Large intestine (tissue), 3 donors: ENCODE measurements at regions not wholly inside any gene's neighbourhood (a gene's known extent, or its start where the extent isn't known, plus 50 kb on each side); places are given as distances from the start of the nearest gene placed in this dataset.

Experiments used
- DNase-seq, 2 donors: peaks; one replicate each; pipeline versions ENCODE4 v3.0.0 to v3.0.0-alpha.2; 2013
- H3K27ac ChIP-seq: one replicate; pipeline ENCODE4 v1.5.1; 2013; ENCODE audit warnings: low read length
- H3K27me3 ChIP-seq: 2 replicates; pipeline ENCODE4 v1.6.1; 2013; ENCODE audit warnings: low read length; ENCODE audit not compliant: control insufficient read depth, insufficient read depth
- H3K36me3 ChIP-seq: 2 replicates; pipeline ENCODE4 v1.6.1; 2013; ENCODE audit warnings: low read length; ENCODE audit not compliant: control insufficient read depth, insufficient read depth
- H3K4me1 ChIP-seq: one replicate; pipeline ENCODE4 v1.6.1; 2013; ENCODE audit warnings: low read length; ENCODE audit not compliant: control insufficient read depth, insufficient read depth
- H3K4me3 ChIP-seq: one replicate; pipeline ENCODE4 v1.5.1; 2013; ENCODE audit warnings: low read length
- H3K9me3 ChIP-seq: one replicate; pipeline ENCODE4 v1.6.1; 2013; ENCODE audit warnings: mild to moderate bottlenecking, low read depth, low read length, moderate library complexity; ENCODE audit not compliant: control insufficient read depth
- WGBS: methylation state at CpG from one replicate; pipeline ENCODE4 v1.1.5; 2013; ENCODE audit warnings: low lambda C conversion rate; ENCODE audit not compliant: insufficient coverage; 5-methylcytosine and 5-hydroxymethylcytosine counted together

DNA sequence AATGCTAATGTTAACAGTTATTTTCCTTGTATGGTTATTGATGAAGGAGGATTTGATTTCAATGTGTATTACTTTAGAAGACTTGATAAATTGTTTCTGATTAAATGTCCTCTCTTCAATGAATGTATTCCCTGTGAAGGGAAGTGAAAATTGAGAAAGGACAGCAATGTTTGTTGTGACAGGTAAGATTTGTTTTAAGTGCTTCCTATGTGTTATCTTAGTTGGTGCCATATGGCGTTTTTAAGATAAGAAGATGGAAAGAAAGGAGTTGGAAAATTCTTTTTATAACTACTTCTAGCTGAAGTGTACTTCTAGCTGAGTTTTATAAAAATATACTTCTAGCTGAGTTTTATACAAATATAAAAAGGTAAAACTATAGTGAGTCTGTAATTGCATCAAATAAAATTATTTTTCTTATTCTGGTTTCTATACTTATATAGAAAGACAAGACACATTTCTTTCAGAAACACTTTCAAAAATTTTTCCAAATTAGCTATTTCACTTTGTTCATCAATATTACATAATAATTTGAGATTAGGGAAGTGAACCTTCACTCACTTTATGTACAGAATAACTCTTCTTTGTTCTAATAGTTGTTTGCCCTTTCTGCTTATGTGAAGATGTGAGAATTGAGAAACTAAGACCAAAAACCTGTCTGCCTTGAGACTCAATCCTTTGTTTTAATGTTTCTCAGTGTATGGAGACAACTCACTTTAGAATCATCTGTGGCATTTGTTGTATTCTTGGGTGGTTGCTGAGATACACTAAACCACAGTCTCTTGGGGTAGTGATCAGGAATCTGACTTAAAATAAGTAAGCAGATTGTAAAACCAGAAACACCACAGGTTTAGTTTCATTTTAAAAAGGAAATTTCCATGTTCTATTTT is 382.9 kb upstream of the B3GALT2 start:
- 0% methylated on average over 1 of the region's 1 CpG for WGBS
- Histone ChIP-seq H3K4me1 (peaks cover 3% of the 10 kb centered on the region), H3K27ac (no peak overlapping the region), H3K9me3 (no peaks in the 10 kb centered on the region), H3K36me3 (no peaks in the 10 kb centered on the region), H3K27me3 (no peaks in the 10 kb centered on the region), H3K4me3 (no peak overlapping the region)
- DNase-seq: no peak

DNA sequence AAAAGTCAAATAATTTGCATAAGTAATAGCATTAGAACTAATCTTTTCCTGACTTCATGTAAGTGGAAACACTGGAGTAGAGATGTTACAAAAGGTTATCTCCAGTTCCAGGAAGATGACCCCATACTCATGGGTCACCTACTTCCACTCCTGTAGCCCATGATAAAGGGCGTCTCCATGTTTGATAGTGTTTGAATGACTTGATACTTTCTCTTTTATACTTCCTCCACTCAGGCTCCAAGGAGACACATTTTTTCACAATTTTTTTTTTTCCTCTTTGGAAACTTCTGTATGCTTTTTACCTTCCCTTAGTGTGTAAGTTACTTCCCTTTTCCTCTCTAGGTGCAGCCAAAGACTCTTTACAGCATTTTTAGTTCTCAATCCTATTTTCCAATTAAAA is 382.1 kb upstream of the B3GALT2 start:
- WGBS: no CpG with 5 or more reads among the region's 1 CpG
- H3K36me3 ChIP-seq: no peaks in the 10 kb centered on the region
- H3K27me3 ChIP-seq: no peaks in the 10 kb centered on the region
- H3K27ac ChIP-seq: no peak overlapping the region
- no peak overlapping the region for H3K4me3 ChIP-seq
- no peak for DNase-seq
- no peaks in the 10 kb centered on the region for H3K9me3 ChIP-seq
- H3K4me1 ChIP-seq: peaks cover 3% of the 10 kb centered on the region

DNA sequence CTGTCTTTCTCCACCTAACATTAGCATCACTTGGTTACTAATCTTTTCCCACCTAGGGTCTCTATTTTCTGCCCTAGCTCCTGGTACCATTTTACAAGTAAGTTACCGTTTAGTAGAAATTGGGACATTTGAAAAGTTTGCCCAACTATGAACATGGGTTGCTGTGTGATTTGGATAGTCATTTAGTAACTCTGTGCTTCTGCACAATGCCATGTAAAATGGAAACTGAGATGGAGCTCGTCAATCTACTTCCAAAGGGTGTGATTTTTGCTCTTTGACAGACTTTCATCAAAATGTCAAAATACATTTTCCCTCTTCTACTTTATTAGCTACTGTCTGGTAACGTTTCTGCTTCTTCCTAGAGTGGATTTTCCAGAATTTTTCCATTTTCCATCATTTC is 381.5 kb upstream of the B3GALT2 start:
- H3K4me3 ChIP-seq: no peak overlapping the region
- no peak for DNase-seq
- WGBS: 100% methylated on average over 1 of the region's 3 CpGs
- H3K4me1 ChIP-seq: peaks cover 3% of the 10 kb centered on the region
- no peaks in the 10 kb centered on the region for H3K9me3 ChIP-seq
- H3K36me3 ChIP-seq: no peaks in the 10 kb centered on the region
- H3K27me3 ChIP-seq: no peaks in the 10 kb centered on the region
- no peak overlapping the region for H3K27ac ChIP-seq

DNA sequence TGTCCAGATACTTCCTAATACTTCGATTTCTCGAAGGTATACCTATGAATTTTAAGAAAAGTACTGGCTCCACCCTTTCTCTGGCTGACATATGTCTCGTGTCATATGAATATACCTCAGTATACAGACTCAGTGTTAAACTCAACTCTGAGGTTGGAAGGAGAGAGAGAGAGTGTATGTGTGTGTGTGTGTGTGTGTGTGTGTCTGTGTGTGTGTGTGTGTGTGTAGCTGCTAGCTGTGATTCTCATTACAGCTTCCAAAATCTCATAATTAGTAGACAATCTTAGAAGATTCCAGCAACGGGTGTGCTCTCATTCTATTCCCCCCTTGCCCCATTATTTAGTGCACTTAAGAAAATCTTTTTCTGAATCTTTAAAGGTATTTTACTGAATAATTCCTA is 380.3 kb upstream of the B3GALT2 start:
- no peaks in the 10 kb centered on the region for H3K36me3 ChIP-seq
- DNase-seq: no peak
- H3K4me3 ChIP-seq: no peak overlapping the region
- WGBS: 100% methylated on average over 2 of the region's 4 CpGs
- peaks cover 3% of the 10 kb centered on the region for H3K4me1 ChIP-seq
- no peaks in the 10 kb centered on the region for H3K27me3 ChIP-seq
- no peaks in the 10 kb centered on the region for H3K9me3 ChIP-seq
- peak overlapping the region; percentile 41 for H3K27ac ChIP-seq

DNA sequence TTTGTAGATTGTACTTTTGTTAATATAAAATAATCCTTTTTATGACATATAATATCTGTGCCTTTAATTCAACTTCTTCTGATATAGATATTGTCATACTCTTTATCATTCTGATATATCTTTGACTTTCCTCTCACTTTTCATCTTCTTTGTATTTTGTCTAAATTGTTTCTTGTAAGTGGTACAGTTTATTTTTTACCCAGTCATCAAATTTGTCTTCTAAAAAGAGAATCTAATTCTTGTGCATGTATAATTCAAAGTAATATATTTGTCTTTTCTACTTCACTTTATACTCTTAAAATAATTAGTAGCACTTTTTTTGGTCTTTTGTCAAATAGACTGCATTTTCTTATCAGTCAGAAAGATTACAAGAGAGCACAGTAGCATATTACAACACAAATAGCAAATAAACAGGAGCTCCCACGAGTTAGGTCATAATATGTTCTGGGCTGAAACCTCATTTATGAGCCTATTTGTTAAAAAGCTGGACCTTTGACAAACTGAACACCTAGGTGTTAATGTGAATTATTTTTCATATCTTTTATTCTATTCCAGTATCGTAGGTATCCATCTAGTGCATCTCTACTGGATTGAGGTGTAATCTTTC is 379.7 kb upstream of the B3GALT2 start:
- no CpG with 5 or more reads among the region's 2 CpGs for WGBS
- peak in 1 of 2 donors; percentile 61 for DNase-seq
- peak overlapping the region; percentile 41 for H3K27ac ChIP-seq
- H3K4me1 ChIP-seq: peaks cover 3% of the 10 kb centered on the region
- H3K4me3 ChIP-seq: no peak overlapping the region
- no peaks in the 10 kb centered on the region for H3K9me3 ChIP-seq
- H3K27me3 ChIP-seq: no peaks in the 10 kb centered on the region
- H3K36me3 ChIP-seq: no peaks in the 10 kb centered on the region

DNA sequence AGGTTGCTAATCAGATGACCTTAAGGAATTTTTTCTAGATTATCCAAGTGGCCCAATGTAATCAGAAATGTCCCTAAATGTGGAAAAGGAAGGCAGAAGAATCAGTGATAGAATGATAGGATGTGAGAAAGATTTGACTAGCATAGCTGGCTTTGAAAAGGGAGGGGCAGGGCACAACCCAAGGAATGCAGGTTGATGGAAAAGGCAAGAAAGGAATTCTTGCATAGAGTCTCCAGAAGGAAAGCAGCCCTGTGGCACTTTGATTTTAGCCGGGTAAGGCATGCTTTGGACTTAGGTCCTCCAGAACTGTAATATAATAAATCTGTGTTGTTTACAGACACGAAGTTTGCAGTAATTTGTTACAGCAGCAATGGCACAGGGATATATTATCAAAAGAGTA is 375.7 kb upstream of the B3GALT2 start:
- no peaks in the 10 kb centered on the region for H3K9me3 ChIP-seq
- H3K36me3 ChIP-seq: no peaks in the 10 kb centered on the region
- no peaks in the 10 kb centered on the region for H3K27me3 ChIP-seq
- WGBS: no CpG with 5 or more reads among the region's 2 CpGs
- DNase-seq: no peak
- peaks cover 3% of the 10 kb centered on the region for H3K4me1 ChIP-seq
- no peak overlapping the region for H3K4me3 ChIP-seq
- no peak overlapping the region for H3K27ac ChIP-seq

DNA sequence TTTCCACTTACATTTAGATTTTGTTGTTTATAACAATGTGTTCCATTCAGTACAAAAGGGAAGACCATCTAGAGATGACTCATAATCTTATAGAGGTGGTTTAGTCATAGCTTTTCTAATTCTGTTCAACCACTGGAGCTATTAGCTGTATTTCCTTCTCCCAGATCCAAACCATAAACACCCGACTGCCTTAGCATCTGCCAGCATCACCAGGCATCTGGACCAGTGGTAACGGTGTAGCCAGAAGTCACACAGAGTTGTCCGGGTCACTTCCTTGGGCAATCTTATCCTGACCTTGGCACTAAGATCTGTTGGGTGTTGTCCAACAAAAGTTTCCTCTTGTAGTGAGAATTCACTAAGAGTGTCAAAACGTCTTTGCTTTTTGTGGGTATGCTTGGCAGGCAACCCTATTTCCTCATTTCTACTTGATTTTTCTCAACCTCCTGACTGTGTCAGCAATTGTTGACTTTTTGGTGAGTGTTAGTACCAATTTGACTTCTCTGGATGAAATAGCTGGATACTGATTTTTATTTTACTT is 372.1 kb upstream of the B3GALT2 start:
- no peak overlapping the region for H3K27ac ChIP-seq
- no peaks in the 10 kb centered on the region for H3K9me3 ChIP-seq
- no peak for DNase-seq
- peaks cover 3% of the 10 kb centered on the region for H3K4me1 ChIP-seq
- no peaks in the 10 kb centered on the region for H3K36me3 ChIP-seq
- WGBS: 83% methylated on average over 1 of the region's 4 CpGs
- H3K4me3 ChIP-seq: no peak overlapping the region
- H3K27me3 ChIP-seq: no peaks in the 10 kb centered on the region

DNA sequence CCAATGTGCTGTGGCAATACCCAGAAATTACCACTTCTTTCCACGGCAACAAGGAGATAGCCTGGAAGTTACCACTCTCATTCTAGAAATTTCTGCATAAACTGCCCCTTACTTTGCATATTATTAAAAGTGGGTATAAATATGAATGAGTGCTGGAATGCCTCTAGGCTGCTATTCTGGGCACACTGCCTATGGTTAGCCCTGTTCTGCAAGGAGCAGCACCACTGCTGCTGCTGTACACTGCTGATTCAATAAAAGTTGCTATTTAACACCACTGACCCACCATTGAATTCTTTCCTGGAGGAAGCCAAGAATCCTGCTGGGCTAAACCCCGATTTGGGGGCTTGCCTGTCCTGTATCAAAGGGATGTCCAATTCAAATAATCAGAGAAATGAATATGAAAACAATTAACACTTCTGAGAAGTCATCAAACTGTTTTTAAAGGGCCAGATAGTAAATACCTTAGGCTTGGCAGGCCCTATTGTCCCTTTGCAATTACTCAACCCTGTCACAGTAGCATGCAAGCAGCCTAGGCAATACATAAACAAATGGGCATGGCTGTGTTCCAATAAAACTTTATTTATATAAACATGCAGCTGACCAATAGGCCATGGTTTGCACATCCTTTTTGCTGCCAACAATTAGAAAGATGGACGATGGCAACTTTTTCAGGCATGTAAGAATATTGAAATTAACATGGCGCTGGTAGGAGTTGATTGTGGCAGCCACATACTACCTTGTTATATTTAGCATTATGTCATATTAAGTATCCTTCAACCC is 369.4 kb upstream of the B3GALT2 start:
- H3K4me3 ChIP-seq: no peak overlapping the region
- 100% methylated on average over 2 of the region's 4 CpGs for WGBS
- H3K9me3 ChIP-seq: no peaks in the 10 kb centered on the region
- no peak for DNase-seq
- no peaks in the 10 kb centered on the region for H3K27me3 ChIP-seq
- H3K36me3 ChIP-seq: no peaks in the 10 kb centered on the region
- peaks cover 7% of the 10 kb centered on the region for H3K4me1 ChIP-seq
- H3K27ac ChIP-seq: no peak overlapping the region

DNA sequence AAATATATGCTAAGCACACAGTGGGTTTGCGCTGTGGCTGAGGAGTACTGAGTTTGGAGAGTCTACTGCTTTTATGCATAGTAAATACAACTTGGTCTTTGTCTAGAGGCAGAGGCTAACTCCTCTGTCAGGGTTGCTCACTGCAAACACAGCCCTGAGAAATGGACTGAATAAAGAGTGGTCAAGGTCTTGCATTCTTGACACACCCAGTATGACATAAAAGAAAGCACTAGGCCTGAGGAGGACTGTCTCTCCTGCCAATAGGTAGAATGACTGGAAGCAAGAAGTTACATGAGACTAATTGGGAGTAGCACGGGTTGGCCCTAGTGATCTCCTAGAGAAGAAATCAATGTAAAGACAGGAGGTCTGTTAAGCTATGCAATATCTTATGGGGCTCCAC is 367.2 kb upstream of the B3GALT2 start:
- H3K4me3 ChIP-seq: no peak overlapping the region
- H3K27me3 ChIP-seq: no peaks in the 10 kb centered on the region
- peak; percentile 61 to 81 for DNase-seq
- H3K4me1 ChIP-seq: peaks cover 14% of the 10 kb centered on the region
- no peaks in the 10 kb centered on the region for H3K9me3 ChIP-seq
- no peaks in the 10 kb centered on the region for H3K36me3 ChIP-seq
- WGBS: 38% methylated on average over 1 of the region's 2 CpGs
- H3K27ac ChIP-seq: peak overlapping the region; percentile 81

DNA sequence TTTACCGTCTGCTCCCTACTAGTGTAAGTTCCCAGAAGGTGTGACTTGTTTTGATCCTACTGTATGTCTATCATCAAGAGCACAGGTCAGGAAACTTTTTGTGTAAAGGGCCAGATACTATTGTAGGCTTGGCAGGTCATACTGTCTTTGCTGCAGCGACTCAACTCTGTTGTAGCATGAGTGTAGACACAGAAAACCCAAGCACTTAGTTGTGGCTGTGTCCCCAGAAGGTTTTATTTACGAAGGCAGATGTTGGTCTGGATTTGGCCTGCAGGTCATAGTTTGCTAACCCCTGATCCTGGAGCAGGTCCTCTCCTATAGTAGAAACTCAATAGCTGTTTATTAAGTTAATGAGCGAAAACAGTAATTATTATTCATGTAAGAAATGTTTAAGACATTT is 365.9 kb upstream of the B3GALT2 start:
- Histone ChIP-seq H3K27ac (no peak overlapping the region), H3K9me3 (no peaks in the 10 kb centered on the region), H3K27me3 (no peaks in the 10 kb centered on the region), H3K4me3 (no peak overlapping the region), H3K4me1 (peaks cover 26% of the 10 kb centered on the region), H3K36me3 (no peaks in the 10 kb centered on the region)
- DNase-seq: no peak
- WGBS: no CpG with 5 or more reads among the region's 4 CpGs
